Stimulated activated naive CD4-positive, alpha-beta T cell treated with Interleukin-2 at 50 U/mL for 16 hours (primary cell): ENCODE measurements at regions not wholly inside any gene's neighbourhood (a gene's known extent, or its start where the extent isn't known, plus 50 kb on each side); places are given as distances from the start of the nearest gene placed in this dataset.

Experiments used
- DNase-seq: peaks from one replicate; lab custom pipeline; 2025; lab: John Stamatoyannopoulos, UW

DNA sequence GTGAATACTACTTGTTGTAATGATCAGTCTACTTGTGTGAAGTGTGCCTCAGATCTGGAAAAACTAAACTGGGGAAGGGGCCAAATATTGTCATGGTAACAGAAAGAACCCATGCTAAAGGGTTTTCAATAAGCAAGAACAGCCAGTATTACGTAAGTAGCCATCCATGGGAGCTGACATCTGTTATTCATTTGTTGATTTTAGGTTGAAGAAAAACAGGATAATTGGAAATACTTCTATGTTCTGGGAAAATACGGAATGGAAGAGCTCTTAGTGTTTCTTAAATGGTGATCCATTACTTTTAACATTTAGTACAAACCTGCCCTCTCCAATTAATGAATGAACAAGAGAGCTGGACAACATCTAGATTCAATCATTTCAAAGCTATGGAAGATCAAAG, 485.8 kb downstream of the NTRK2 start:
- no peak for DNase-seq

DNA sequence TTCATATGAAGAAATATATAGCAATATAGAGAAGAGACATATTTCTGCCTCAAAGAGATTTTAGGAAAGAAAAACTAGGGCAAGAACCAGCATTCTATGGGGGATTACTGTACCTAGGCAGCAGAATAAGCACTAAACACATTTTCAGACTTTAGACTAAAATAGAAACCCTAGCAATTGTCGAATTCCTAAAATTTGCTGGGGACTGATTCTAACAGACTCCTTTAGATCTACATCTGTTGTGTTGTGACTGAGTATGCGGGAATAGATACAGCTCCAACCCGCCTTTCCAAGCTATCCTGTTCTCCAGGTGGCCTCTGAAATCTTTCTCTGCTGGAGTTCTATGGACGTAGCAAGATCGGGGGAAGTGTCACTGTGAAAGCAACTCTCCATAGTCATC, 482.2 kb downstream of the NTRK2 start:
- DNase-seq, result no peak

DNA sequence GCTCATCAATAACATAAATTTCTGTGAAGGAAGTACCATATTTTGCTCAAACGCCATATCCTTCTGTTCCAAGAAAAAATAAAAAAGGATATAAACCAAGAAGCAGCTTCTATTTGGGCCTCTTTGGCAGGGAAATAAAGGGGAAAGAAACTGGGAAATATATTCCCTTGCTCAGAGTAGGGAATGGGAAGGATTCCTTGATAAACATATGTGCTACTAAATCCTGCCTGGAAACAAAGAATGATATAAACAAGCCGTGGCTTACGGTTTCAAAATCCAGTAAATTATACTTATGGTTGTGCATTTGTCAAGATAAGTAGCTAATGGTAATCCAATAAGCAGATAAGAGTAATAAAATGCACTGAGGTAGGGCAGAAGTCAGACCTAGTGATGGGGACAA, 481.6 kb downstream of the NTRK2 start:
- no peak for DNase-seq

DNA sequence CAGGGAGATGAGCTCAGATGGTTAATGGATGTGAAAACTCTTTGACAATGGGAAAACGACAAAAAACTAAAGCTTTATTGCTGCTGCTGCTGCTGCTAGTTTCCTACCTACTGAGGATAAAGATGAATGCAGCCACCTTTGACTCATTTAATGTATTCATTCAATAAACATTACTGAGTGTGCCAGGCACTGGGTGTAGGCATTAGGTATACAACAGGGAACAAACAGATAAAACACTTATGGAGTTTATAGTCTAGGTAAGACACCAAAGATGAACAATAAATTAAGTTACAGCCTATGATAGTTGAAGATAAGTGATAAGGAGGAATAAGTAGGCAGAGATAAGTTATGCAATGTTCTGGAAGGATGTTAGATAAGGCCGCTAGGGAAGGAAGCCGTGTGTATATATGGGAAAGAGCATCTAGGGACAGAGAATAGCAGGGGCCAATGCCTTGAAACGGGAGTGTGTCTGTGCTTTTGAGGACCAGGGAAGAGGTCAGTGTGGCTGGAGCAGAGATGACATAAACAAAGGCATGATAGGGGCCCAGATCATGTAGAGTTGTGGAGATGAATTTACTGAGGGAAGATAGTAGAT, 477.6 kb downstream of the NTRK2 start:
- no peak for DNase-seq

DNA sequence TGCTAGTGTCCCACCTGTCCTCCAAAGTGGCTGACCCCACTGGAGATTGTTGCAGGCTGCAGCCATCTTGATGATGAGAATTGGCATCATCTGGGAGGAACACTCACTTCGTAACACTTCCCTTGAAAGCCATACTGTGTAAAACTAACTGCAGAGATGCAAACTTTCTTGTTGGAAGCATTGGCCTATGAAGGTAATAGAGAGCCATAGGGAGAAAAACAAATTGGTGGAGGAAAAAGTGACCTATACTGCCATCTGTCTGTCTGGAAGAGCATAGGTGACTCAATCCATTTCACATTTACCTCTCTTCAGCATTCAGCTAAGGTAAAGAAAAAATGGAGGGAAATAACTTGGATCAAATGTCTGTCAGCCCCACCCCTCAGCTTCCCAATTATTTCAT, 473.4 kb downstream of the NTRK2 start:
- DNase-seq, result no peak

DNA sequence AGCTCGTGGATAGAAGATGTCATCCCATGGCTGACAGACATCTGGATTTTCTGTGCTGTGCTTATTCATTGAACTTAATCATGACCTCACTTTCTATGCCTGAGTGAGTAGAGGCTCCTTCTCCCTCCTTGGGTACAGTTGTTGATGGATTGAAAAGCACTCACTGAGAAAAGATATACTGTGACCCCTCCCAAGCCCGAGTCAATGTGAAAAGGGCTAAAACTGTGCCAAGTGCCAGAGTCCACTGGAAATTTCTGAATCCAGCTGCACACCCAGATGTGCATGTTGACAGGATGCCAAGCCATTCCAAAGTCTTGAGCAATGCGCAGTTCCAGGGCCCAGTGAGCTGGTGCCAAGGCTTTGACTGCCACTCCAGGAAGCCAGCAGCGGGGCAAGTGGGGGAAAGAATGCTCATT, 473.0 kb downstream of the NTRK2 start:
- no peak for DNase-seq

DNA sequence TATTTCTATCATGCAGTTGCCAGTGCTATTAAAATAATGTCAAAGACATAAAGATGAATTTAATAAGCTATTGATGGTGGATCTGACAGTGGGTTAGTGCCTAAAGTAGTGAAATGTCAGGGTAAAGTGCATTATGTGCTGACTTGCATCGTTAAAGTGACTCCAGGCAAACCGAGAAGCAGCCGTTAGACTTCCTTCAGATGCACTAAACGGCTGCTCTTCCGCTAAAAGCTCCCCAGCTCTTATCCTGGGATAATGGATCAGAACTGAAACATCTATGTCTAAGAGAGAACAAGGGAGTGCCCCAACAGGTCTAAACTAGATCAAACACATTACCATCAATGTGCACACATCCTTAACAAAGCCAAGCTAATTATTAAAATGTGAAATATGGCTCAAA, 468.2 kb downstream of the NTRK2 start:
- DNase-seq, result no peak

DNA sequence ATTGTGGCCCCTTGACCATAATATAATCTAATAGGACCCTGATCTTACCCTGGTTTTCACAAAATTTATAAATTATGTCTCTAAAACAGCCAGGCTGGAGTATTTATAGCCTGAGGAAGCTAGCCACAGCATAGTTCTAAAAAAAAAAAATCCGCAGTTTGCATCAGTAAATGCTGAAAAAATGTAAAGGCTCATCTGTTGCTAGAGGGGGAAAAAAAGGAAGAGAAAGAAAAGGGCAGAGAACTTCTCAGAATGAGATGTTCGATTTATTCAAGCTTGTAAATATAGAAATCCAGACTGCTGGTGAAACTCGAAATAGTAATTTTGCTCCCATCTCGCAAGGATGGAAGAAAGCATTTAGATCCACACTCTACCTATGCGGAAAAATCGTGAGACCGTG, 467.5 kb downstream of the NTRK2 start:
- no peak for DNase-seq

DNA sequence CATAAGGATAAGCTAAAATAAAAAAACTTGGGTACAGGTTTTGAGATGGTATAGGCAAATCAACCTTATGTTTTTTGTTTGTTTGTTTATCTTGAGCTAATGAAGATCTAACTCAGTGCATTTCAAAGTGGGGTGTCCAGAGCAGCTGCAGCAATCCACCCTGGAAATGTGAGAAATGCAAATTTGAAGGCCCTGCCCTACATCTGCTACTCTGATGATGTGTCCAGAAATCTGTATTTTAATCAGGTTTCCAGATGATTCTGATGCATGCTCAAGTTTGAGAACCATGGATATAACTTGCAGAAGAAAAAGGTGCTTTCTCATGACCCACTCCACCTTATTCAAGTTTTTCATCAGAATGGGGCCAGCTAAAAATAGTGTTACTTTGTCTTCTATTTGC, 467.0 kb downstream of the NTRK2 start:
- DNase-seq, result no peak

DNA sequence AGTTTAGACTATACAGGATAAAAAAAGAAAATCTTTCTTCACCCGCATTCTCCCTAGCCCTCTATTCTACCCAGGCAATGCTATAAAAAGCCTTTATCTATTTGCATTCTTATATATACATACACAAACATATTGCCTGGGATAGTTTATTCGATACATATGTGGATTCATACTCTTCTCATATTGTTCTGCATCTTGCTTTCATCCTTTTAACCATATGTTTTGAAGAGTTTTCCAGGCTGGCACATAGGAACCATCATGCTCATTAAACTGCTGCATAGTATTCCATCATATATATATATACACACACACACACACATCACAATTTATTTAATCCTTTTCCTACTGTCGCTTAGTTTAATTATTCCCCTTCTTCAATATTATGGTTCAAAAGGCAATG, 461.2 kb downstream of the NTRK2 start:
- DNase-seq, result no peak

DNA sequence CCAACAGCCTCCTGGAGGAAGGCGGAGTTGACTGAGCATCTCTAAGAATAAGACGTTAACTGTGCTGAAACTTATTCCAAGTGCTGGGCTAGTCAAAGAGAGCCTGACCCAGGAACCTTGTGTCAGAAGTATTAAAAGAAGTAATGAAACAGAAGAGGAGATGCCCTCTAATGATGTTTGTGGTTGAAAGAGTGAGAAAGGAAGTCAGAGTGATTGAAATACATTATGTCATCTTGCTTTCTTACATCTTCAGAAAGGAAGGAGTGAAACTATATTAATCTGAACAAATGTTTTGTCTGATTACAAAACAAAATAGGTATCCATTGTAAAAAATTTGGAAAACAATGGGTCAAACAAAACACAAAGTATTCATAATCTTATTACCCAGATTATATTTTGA, 460.7 kb downstream of the NTRK2 start:
- DNase-seq, result no peak

DNA sequence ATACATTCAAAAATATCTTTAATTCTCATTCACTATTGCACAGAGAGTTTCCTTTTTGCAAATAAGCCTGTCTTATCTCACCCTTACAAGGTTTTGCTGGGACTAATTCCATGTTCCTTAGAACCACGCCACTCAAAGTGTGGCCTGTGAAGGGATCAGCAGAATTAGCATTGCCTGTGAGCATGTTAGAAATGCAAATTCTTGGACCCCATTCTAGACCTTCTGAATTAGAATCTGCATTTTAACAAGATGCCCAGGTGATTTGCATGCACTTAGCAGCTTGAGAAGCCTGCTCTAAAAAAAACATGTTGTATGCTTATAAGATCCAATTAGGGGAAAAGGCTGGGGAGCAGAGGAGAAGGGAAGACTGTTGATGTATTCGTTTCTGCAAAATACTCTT, 460.0 kb downstream of the NTRK2 start:
- no peak for DNase-seq

DNA sequence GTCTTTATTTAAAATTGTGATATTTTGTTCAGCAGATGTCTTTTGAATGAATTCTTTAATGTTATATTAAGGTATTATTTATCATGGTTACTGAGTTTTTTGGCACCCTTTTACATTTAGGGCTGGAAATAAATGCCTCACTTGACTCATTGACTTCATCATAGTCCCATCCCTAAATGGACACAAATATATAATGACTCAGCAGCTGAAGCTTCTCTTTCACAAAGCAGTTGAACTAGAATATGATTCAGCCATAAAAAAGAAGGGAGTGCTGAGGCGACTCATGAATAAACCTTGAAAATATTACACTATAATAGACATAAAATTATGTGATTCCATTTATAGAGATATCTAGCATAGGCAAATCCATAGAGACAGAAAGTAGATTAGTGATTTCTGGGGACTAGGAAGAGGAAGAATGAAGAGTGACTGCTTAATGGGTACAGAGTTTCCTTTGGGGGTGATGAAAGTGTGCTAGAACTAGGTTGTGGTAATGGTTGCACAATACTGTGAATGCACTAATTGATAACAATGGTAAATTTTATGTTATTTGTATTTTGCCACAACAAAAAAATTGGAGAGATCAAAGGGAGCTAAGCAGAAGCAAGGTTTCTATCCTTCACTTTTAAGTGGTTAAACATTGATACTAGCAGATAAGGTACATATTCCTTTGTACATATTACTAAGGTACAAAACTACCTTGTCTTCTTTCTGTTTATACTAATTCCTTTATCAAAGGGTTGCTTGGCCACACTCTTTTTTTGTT, 449.6 kb downstream of the NTRK2 start:
- no peak for DNase-seq

DNA sequence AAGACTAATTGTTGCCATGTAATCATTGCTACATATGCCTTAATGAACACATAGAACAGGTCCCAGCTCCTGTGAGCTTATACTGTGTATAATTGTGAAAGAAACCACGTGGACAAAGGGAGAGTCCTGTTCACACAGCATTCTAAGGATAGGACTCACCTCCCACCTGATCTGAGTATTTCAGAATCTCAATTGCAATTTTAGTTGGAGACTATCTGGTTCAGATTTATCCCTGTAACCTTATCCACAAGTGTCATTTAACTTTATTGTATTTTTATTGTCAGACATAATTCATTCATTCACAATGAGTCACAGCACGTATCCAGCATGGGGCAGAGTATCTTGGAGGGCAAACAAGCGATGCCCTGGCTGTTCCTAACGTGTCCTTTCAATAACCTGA, 448.3 kb downstream of the NTRK2 start:
- DNase-seq, result no peak

DNA sequence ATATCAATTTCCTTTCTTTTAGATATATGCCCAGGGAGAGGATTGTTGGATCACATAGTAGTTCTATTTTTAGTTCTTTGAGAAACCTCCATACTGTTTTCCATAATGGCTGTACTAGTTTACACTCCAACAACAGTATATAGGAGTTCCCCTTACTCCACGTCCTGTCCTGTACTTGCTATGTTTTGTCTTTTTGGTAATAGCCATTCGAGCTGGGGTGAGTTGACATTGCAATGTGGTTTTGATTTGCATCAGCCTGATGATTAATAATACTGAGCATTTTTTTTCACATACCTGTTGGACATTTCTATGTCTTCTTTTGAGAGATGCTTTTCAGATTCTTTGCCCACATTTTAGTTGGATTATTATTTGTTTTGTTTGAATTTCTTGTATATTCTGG, 445.9 kb downstream of the NTRK2 start:
- DNase-seq, result no peak

DNA sequence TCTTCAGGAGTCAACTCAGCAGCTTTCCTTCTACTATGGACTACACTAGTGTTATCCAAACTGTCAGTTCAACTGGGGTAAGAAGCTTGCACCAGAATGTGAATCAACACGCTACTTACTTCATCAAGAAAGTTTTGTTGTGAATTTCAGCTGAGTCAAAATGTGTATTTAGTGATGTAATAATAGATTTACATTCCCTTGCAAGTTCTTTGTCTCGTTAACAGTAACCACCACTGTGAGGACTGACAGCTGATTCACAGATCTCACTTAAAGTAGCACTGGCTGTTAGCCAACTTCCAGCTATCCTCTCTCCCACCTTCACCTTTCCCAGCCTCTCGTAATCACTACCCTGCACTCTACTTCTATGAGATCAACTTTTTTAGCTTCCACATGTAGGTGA, 445.3 kb downstream of the NTRK2 start:
- DNase-seq, result no peak

DNA sequence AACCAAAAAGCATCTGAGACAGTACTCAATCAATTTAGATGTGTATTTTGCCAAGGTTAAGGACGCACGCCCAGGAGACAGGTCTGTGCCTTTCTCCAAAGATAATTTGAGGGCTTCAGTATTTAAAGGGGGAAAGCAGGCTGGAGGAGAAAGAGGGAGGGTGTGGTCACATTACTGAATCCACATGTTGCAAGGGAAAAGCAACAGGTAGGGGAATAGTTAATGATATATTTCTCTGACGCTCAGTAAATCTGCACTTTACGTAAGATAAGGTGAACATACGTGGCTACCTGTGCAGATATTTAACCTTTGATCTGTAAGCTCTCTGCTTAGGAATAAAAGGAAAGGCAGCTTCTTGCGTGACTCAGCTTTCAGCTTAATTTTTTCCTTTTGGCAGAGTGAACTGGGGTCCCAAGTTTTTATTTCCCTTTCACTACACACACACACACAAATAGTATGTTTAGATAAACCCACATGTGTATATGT, 443.4 kb downstream of the NTRK2 start:
- no peak for DNase-seq

DNA sequence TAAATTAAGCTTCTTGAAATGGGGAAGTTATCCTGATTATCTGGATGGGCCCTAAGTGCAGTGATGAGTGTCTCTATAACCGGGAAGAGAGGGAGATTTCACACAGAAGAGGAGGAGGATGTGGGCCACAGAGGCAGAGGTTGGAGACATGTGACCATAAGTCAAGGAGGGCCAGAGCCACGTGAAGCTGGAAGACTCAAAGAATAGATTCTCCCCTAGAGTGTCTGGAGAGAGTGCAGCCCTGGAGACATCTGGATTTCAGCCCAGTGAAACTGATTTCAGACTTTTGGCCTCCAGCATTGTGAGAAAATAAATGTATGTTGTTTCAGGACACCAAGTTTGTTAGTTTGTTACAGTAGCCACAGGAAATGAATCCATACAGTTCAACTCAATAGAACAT, 442.9 kb downstream of the NTRK2 start:
- DNase-seq, result no peak

DNA sequence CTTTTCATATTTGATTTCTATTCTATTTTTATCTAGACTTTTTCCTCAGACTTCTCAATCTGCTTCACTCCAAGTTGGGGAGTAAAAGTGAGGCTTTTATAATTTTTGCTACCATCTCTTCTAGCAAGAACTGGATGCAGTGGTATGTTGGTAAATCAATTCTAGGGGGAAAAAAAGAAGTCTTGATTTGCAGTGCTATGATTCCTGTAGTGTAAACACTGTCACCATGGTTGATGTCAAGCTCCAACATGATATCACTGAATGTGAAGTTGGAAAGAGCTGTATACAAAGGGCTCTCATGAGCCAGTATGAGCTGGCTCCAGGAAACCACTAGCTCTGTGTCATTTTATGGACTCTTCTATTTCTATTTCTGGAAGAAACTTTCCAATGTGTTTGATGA, 439.2 kb downstream of the NTRK2 start:
- no peak for DNase-seq

DNA sequence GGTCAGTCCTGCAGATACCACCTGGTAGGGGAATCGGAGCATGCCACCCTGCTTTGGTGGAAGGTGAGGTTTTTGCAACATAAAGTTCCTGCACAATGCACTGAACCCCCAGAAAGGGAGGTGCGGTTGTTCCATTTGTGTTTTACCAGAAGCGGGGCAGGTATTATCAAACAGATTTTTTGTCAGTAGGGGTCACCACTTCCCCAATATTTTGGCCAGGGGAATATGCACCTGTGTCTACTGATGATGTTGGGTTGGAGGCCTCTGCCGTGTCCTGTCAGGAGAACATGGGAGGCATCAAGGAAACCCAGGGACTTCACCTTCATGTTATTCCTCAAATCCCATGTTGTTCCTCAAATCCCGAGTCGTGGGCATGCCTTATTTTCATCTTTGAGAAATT, 438.7 kb downstream of the NTRK2 start:
- no peak for DNase-seq

DNA sequence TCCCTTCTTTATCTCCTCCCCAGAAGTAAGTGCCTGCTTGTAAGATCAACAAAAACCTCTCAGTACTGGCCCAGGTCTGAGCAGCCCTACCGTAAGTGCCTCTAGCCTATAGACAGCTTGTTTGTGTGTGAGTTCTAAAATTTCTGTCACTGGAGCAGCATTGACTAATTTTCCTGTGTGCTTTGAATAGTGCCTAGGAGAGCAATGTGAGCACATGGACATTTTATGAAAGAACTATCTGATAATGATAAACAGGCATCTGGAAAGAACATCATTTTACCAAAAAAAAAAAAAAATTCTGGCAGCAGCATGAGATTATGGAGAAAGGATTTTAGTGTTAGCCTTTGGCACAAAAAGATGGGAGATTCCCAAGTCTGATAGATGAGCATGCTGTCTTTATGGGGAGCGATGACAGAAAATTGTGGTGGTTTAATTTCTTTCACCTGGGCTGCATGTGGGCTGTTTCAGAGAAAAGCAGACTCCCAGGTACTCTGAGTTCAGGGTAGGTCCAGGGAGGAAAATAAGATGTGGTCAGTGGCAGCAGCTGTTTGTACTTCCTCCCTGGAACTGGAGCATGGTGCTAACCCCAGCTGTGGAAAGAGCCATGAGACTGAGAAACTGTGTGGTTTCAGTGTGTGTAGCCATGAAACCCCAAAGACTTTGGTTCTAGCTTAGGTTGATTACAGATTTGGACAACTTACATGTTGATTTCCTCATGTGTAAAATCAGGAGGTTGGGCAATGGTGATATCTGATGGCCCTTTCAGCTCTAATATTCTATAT, 419.9 kb downstream of the NTRK2 start:
- DNase-seq, result no peak

DNA sequence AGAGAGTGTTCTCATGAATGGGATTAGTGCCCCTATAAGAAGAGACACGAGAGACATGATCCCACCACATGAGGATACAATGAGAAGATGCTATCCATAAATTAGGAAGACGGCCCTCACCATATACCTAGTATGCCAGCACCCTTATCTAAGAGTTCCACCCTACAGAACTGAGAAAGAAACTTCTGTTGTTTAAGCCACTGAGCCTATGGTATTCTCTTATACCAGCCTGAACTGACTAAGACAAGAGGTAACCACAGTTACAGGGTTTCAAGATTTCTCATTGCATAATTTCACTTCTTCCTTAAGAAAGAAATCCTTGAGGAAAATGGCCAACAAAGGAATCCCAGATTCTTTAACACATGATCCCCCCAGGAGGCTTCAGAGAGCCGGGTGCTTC, 412.4 kb downstream of the NTRK2 start:
- DNase-seq, result no peak

DNA sequence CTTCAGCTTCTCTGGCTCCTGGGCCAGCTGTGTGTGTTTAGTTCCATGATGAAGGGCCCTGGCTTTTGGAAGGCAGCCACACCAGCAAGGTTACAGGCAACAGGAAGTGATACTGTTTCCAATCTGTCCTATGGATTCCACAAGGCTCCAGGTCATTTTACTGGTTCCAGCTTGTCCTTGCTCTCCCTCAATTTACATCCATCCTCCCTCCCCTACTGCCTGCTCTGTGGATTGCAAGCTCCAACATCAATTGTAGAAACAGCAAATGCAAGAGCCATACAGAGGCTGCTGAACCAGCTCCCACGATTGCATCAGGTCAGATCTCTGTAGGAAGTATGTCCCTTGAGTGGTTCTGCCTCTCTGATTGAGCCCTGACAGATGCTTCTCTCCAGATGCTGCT, 409.8 kb downstream of the NTRK2 start:
- DNase-seq, result no peak
